Endothelial cell of umbilical vein (primary cell): ENCODE measurements at regions not wholly inside any gene's neighbourhood (a gene's known extent, or its start where the extent isn't known, plus 50 kb on each side); places are given as distances from the start of the nearest gene placed in this dataset.

ENCODE experiments used
- BruUV-seq: library from RNA; stranded (reverse); fragments of 400-500 nt; replicated peaks from 2 replicates; lab custom pipeline; 2021; lab: Mats Ljungman, UMichigan
- CTCF ChIA-PET: fragments of 300-600, 350-600 bp; sonication (Branson Sonifier 250); formaldehyde crosslinking; loops from one replicate; lab custom pipeline; 2021; ENCODE audit warnings: antibody characterized with exemption, inconsistent platforms; lab: Charles Lee
- POLR2A ChIA-PET: fragments of 300-600, 350-600 bp; sonication (Branson Sonifier 250); formaldehyde crosslinking; loops from one replicate; lab custom pipeline; 2021; ENCODE audit warnings: antibody characterized with exemption, inconsistent platforms; lab: Charles Lee
- DNase-seq: peaks from one replicate; pipeline ENCODE4 v3.0.0-alpha.2; 2011; ENCODE audit warnings: low read depth, low spot score
- FAIRE-seq: peaks from 2 replicates; lab custom pipeline; 2011; peaks lifted over from hg19 to GRCh38; lab: Jason Lieb, UNC
- H2AFZ ChIP-seq: 2 replicates; pipeline ENCODE4 v1.6.0; 2012; ENCODE audit warnings: low read depth, low read length, control low read depth, inconsistent platforms
- H3K27ac ChIP-seq: 2 replicates; pipeline ENCODE4 v1.5.1; 2011; ENCODE audit warnings: low read depth, mild to moderate bottlenecking, control low read depth, low read length, moderate library complexity; ENCODE audit not compliant: insufficient read depth
- H3K27me3 ChIP-seq, 2 experiments: 2 replicates each; pipeline versions ENCODE4 v1.6.0 to v1.6.1; 2011; ENCODE audit warnings: low read length in 2 of 2, mixed read lengths in 1 of 2; ENCODE audit not compliant: control insufficient read depth in 2 of 2, insufficient read depth in 2 of 2
- H3K36me3 ChIP-seq, 2 experiments: 2 replicates in 1 of 2; 3 replicates in 1 of 2; pipeline ENCODE4 v1.5.1; 2011; ENCODE audit warnings: low read length in 2 of 2, mild to moderate bottlenecking in 1 of 2, moderate library complexity in 1 of 2; ENCODE audit not compliant: control insufficient read depth in 2 of 2, insufficient read depth in 2 of 2; ENCODE audit errors: extremely low read depth in 1 of 2
- H3K4me1 ChIP-seq: 3 replicates; pipeline ENCODE4 v1.5.1; 2011; ENCODE audit warnings: mild to moderate bottlenecking, low read length; ENCODE audit not compliant: control insufficient read depth, insufficient read depth; ENCODE audit errors: extremely low read depth
- H3K4me2 ChIP-seq: 2 replicates; pipeline ENCODE4 v1.6.1; 2011; ENCODE audit warnings: low read length, control low read depth, mixed read lengths; ENCODE audit not compliant: insufficient read depth
- H3K4me3 ChIP-seq, 3 experiments: fragments of 200-600 bp in 1 of 3; sonication (generic), shearing (Covaris generic) in 1 of 3; replicated peaks in 1 of 3; 2 replicates each; pipeline ENCODE4 v1.5.1; 2011 to 2016; ENCODE audit warnings: control low read depth in 3 of 3, low read length in 3 of 3, mild to moderate bottlenecking in 2 of 3, inconsistent platforms in 1 of 3, low read depth in 1 of 3, moderate library complexity in 1 of 3; ENCODE audit not compliant: insufficient read depth in 1 of 3
- H3K79me2 ChIP-seq: 2 replicates; pipeline ENCODE4 v1.6.0; 2012; ENCODE audit warnings: low read length, inconsistent platforms; ENCODE audit not compliant: control insufficient read depth, insufficient read depth
- H3K9ac ChIP-seq: replicated peaks from 2 replicates; pipeline ENCODE3; 2011; ENCODE audit warnings: low read length, control low read depth; ENCODE audit not compliant: insufficient read depth; ENCODE audit errors: extremely low read depth
- H3K9me1 ChIP-seq: replicated peaks from 3 replicates; pipeline ENCODE4 v1.6.0; 2011; ENCODE audit warnings: mild to moderate bottlenecking, low read length; ENCODE audit not compliant: control insufficient read depth, insufficient read depth; ENCODE audit errors: extremely low read depth
- H3K9me3 ChIP-seq: replicated peaks from 2 replicates; pipeline ENCODE4 v1.5.1; 2012; ENCODE audit warnings: low read length, inconsistent platforms; ENCODE audit not compliant: control insufficient read depth, insufficient read depth
- H4K20me1 ChIP-seq: replicated peaks from 2 replicates; pipeline ENCODE3; 2011; ENCODE audit warnings: mild to moderate bottlenecking, low read length; ENCODE audit not compliant: control insufficient read depth, insufficient read depth; ENCODE audit errors: extremely low read depth
- CTCF ChIP-seq, 2 donors: IDR thresholded peaks; 1 replicate in 1 of 2; 2 replicates in 1 of 2; pipeline ENCODE4 v1.5.1; 2011; ENCODE audit warnings: low read length in 2 of 2, mild to moderate bottlenecking in 2 of 2, moderate library complexity in 2 of 2, control low read depth in 1 of 2, inconsistent platforms in 1 of 2, low read depth in 1 of 2; ENCODE audit not compliant: insufficient read depth in 1 of 2; ENCODE audit errors: extremely low read depth in 1 of 2
- EZH2 ChIP-seq: IDR thresholded peaks from 2 replicates; pipeline ENCODE4 v1.6.1; 2012; ENCODE audit warnings: borderline replicate concordance, low read depth, mild to moderate bottlenecking, moderate library complexity, low read length, inconsistent platforms; ENCODE audit not compliant: severe bottlenecking
- FOS ChIP-seq: IDR thresholded peaks from 2 replicates; pipeline ENCODE4 v1.6.1; 2011; ENCODE audit warnings: mild to moderate bottlenecking, low read length, moderate library complexity, borderline replicate concordance; ENCODE audit not compliant: insufficient read depth
- GATA2 ChIP-seq: IDR thresholded peaks from 2 replicates; pipeline ENCODE4 v1.7.0; 2011; ENCODE audit warnings: low read depth, mild to moderate bottlenecking, moderate library complexity, mixed read lengths, low read length; ENCODE audit not compliant: insufficient read length, insufficient read depth
- JUN ChIP-seq: IDR thresholded peaks from 2 replicates; pipeline ENCODE4 v1.6.1; 2011; ENCODE audit warnings: borderline replicate concordance, low read depth; ENCODE audit not compliant: insufficient read length, insufficient read depth
- MAX ChIP-seq: IDR thresholded peaks from 2 replicates; pipeline ENCODE4 v1.6.1; 2011; ENCODE audit not compliant: insufficient read depth, insufficient read length
- MYC ChIP-seq: IDR thresholded peaks from one replicate; pipeline ENCODE4 v1.6.1; 2011; ENCODE audit warnings: mild to moderate bottlenecking, low read depth, low read length
- POLR2A ChIP-seq: IDR thresholded peaks from 2 replicates; pipeline ENCODE4 v1.6.1; 2012; ENCODE audit warnings: low read depth, mild to moderate bottlenecking, control low read depth, low read length
- POLR2AphosphoS5 ChIP-seq: IDR thresholded peaks from 2 replicates; pipeline ENCODE4 v1.6.1; 2012; ENCODE audit warnings: low read depth, mild to moderate bottlenecking, control low read depth, low read length, moderate library complexity; ENCODE audit not compliant: insufficient read depth
- dilution Hi-C: fragments of 300-500 bp; cut with MboI; formaldehyde crosslinking; loops from one replicate; pipeline ENCODE4 v1.15.0; 2019; ENCODE audit warnings: low sequenced_read_pairs; ENCODE audit not compliant: extremely low pct_ligation_motif_present
- intact Hi-C: fragments of 100-400 bp; cut with micrococcal nuclease; formaldehyde crosslinking; loops from one replicate; pipeline ENCODE4 v1.10.0; 2022

DNA sequence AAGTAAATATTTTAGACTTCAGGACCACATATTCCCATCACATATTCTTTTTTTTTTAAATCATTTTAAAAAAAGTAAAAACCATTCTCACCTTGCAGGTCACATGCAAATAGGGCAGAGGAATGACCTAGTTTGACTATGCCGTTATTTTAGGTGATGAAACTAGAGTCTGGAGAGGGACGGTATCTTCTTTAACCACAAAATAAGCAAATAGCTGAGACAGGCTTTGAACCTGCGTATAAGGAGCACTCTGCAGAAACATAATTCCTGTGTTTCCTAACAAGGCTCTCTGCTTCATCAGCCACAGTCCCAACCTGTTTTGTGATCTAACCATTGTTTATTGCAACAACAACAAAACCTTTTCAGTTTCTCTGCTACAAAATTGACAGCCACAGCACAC lies 121.5 kb downstream of the PCTP start:
- no peak overlapping the region for H3K9ac ChIP-seq
- no peak overlapping the region for H3K4me2 ChIP-seq
- no peak overlapping the region for H3K4me3 ChIP-seq
- no TSS peak for BruUV-seq
- no peaks in the 10 kb centered on the region for H3K9me3 ChIP-seq
- DNase-seq: no peak
- H3K36me3 ChIP-seq: no peaks in the 10 kb centered on the region
- dilution Hi-C loops (no loop called here), intact Hi-C loops (no loop called here)
- H3K9me1 ChIP-seq: no peaks in the 10 kb centered on the region
- no peak overlapping the region for H3K27ac ChIP-seq
- no peaks in the 10 kb centered on the region for H3K4me1 ChIP-seq
- POLR2A ChIA-PET: no interaction called here
- no peaks in the 10 kb centered on the region for H3K27me3 ChIP-seq
- no peaks in the 10 kb centered on the region for H4K20me1 ChIP-seq
- CTCF ChIA-PET: interaction anchor here (1.5 kb wide), 3 partner anchors 11 to 27 kb away, joined by 3 read pairs; no protein-coding TSS in a partner anchor
- no peak for TF ChIP-seq GATA2
- no peak for TF ChIP-seq FOS
- no peaks in the 10 kb centered on the region for H3K79me2 ChIP-seq
- no peak for FAIRE-seq
- H2AFZ ChIP-seq: no peak overlapping the region

DNA sequence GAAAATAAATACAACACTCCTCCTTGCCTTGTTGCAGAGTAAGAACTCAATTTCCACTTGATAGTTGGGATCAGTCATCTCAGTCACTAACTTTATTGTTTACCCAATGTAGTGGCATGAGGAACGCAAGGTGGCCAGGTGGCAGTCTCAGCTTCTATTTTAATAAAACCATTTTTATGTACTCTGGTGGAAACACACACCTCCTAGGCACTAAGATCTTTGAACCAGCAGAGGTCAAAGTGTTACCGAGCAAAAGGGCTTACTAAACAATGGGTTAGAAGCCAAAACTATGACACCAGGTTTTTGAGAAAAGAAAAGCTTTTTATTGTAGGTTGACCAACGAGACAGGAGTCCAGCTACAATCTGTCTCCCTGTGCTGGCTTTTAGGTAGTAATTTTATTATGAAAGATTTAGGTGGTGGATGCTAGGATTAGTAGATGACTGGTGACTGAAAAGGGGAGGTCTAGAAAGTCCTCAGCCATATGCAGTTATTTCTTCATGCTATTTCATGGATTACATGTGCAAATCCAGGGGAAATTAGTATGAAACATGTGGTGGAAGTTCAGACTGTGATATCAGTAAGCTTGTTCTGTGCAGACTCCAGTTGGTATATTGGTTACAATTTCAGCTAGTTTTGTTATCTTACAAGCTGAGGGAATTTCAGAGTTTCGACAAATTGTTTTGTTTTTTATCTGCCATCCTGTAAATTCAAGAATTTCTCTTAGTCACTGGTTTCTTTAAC lies 122.3 kb downstream of the PCTP start:
- no peak for DNase-seq
- H3K4me1 ChIP-seq: no peaks in the 10 kb centered on the region
- no peak overlapping the region for H3K27ac ChIP-seq
- POLR2A ChIA-PET: no interaction called here
- H3K9ac ChIP-seq: no peak overlapping the region
- CTCF ChIA-PET: interaction anchor here (1.5 kb wide), 1 partner anchor 17 kb away, joined by 3 read pairs; no protein-coding TSS in a partner anchor
- H3K4me3 ChIP-seq: no peak overlapping the region
- FAIRE-seq: no peak
- no TSS peak for BruUV-seq
- no peak overlapping the region for H2AFZ ChIP-seq
- H3K9me3 ChIP-seq: no peaks in the 10 kb centered on the region
- H4K20me1 ChIP-seq: no peaks in the 10 kb centered on the region
- H3K36me3 ChIP-seq: no peaks in the 10 kb centered on the region
- H3K79me2 ChIP-seq: no peaks in the 10 kb centered on the region
- intact Hi-C loops: no loop called here
- dilution Hi-C loops: no loop called here
- TF ChIP-seq POLR2A: no peak
- TF ChIP-seq EZH2: no peak
- no peak for TF ChIP-seq POLR2AphosphoS5
- TF ChIP-seq JUN: no peak
- no peak for TF ChIP-seq CTCF (IDR thresholded peaks at IDR 0.05; ENCODE audit: extremely low read depth in 1 of 2, insufficient read depth in 1 of 2, low read depth in 1 of 2, low read length in 2 of 2)
- no peak for TF ChIP-seq FOS
- TF ChIP-seq GATA2: no peak
- no peak for TF ChIP-seq MYC
- no peak for TF ChIP-seq MAX
- H3K4me2 ChIP-seq: no peak overlapping the region
- no peaks in the 10 kb centered on the region for H3K27me3 ChIP-seq
- no peaks in the 10 kb centered on the region for H3K9me1 ChIP-seq
